Stimulated activated naive CD8-positive, alpha-beta T cell treated with anti-CD3 and anti-CD28 coated beads, Interleukin-15, Interleukin-2, amounts not matched to agents 100 U/mL and 50 U/mL, for 24 hours (primary cell): ENCODE measurements at regions not wholly inside any gene's neighbourhood (a gene's known extent, or its start where the extent isn't known, plus 50 kb on each side); places are given as distances from the start of the nearest gene placed in this dataset.
"Not testable (repeated sequence)": the region's sequence is repeated elsewhere in the genome, so short reads cannot be mapped to it uniquely, and the experiment has no call there.

Experiments
- ATAC-seq: fragments of 150-1000 bp; cut with Tn5 transposase; one replicate; pipeline ENCODE4 v1.10.0; 2021
- DNase-seq: peaks from one replicate; pipeline ENCODE4 v3.0.0; 2021

DNA sequence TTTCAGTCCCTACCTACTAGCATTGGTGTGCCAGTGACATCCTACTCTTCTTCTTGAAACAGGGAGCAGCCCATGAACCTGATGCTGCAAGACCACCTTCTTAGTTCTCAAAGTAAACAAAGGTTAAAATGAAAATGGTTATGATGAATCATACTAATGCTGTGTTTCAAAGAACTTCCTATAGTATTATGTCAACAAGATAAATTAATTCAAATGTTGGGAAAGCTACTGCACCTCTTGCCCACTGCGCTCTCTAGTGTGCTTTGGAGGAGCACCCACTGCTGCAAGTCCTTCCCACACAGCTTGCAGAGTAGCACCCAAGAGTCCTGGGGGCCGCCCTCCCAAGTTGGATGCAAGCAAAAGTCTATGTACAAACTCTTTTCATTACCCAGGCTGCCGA is 81.1 kb downstream of the CD200R1L start:
- ATAC-seq (no peak), DNase-seq (no peak)

DNA sequence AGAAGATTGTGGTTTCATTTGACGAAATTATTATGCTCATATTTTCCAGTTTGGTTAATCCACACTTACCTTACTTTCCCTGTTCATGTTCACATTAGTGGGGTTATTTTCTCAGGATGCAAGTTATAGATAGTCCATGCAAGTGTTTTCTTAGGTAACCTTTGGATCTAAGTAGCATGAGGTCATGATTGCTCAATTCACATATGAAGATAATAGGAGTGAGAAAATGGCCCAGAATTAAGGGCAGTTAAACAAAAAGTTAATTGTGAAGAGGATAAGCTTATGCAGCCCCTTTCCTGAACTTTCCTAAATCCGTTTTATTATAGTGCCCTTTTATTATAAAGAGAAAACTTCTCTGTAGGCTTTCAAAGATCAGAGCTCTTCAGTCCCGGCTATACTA is 83.4 kb downstream of the CD200R1L start:
- DNase-seq (no peak), ATAC-seq (no peak)

DNA sequence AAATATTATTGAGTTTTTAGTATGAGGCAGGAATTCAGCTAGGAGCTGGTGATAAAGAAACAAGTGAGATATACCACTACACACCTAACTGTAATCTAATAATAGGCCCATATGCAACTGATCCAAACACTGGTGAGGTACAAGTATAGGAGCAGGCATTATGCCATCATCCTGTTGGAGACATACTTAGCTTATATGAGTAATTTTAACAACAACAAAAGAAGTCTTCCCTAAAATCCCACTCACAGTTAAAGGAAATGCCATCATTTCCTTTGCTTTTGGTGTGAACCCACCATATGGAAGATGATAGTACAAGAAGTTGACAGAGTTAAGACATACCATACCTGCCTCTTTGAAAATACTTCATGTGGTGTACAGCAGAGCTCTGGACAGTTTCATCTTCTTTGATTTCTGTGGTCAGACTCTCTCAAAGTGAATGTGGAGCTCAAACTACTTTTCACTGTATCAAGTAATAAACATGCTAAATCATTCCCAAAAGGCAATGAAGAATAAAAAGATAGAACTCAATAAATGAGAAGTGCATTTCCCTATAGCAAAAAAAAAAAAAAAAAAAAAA is 85.5 kb downstream of the CD200R1L start:
- DNase-seq, result no peak

DNA sequence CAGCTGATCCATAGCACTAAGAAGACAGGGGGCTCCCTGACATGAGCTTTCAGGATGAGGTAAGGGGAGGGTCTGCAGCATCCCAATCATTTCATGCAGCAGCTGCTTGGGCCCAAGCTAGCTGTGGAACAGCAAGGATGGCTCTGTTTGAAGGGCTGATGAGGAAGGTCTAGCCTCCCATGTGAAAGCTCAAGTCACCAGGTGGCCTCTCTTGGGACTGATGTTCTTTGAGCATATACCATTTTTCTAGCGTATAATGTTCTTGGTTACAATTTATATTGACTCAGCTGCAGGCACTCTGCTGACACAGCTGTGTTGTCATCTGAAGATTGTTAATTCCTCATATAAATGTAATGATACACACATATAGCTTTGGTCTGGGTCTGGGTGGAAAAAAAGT is 87.0 kb downstream of the CD200R1L start:
- DNase-seq, result no peak
- no peak for ATAC-seq

More for the DNA sequence above, 85.5 kb downstream of the CD200R1L start:
- no peak for ATAC-seq

DNA sequence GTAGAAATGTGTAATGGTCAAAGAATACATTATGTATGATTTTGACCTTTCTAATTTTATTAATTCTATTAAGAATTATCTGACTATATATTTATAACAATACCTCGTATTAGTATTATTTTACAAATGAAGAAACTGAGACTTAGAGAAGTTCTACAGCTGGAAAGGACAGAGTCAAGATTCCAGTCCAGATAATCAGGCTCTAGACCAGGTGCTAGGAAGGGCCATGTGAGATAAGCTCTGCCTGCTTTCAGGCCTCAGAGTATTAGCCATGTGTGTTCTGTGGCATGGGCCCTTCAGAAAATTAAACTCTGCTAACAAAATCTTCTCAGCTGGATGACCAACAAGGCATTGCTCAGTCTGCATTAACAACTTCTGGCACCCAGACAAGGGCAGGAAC is 87.5 kb downstream of the CD200R1L start:
- no peak for DNase-seq
- no peak for ATAC-seq

DNA sequence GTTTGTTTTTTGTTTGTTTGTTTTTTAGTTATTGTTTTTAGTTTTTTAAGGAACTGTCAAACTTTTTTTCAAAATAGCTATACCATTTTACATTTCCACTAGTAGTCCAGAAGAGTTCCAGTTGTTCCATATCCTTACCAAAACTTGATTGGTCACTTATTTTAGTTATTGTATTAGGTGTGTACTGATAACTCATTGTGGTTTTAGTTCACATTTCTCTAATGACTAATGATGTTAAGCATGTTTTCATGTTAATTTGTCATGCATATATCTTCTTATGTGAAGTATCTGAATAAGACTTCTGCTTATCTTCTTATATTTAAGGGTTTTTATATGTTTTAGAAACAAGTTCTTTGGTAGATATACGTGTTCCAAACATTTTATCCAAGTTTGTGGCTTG is 89.5 kb downstream of the CD200R1L start:
- no peak for DNase-seq
- no peak for ATAC-seq

DNA sequence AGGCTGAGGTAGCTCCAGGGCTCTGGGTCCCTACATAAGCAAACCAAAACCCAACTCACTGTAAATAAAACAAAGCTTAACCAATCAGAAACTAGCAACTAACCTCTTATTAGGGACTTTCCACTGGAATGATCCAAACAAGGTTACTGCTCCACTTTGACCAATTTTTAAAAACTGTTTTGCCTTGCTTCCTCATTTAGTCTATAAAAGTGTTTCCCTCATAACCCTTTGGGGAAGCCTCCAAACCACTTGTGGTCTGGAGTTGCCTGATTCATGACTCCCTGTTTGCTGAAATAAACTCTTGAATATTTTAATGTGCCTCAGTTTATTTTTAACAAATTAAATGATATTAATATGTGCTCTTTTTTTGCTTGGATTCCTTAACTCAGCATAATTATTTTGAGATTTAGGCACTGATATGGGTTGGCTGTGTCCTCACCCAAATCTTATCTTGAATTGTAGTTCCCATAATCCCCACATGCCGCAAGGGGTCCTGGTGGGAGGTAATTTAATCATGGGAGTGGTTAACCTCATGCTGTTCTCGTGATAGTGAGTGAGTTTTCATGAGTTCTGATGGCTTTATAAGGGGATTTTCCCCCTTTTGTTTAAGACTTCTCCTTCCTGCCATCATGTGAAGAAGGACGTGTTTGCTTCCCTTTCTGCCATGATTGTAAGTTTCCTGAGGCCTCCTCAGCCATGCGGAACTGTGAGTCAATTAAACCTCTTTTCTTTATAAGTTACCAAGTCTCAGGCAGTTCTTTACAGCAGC is 90.6 kb downstream of the CD200R1L start:
- ATAC-seq, result no peak
- no peak for DNase-seq

DNA sequence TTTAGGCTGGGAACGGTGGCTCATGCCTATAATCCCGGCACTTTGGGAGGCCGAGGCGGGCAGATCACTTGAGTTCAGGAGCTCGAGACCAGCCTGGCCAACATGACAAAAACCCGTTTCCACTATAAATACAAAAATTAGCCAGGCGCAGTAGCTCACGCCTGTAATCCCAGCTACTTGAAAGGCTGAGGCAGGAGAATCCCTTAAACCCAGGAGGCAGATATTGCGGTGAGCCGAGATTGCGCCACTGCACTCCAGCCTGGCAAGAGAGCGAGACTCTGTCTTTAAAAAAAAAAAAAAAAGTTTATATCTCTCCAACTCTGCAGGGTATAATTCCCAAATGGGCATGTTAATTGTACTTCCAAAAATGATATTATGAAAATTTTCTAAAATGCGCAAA is 91.6 kb downstream of the CD200R1L start:
- not testable (repeated sequence) for DNase-seq

DNA sequence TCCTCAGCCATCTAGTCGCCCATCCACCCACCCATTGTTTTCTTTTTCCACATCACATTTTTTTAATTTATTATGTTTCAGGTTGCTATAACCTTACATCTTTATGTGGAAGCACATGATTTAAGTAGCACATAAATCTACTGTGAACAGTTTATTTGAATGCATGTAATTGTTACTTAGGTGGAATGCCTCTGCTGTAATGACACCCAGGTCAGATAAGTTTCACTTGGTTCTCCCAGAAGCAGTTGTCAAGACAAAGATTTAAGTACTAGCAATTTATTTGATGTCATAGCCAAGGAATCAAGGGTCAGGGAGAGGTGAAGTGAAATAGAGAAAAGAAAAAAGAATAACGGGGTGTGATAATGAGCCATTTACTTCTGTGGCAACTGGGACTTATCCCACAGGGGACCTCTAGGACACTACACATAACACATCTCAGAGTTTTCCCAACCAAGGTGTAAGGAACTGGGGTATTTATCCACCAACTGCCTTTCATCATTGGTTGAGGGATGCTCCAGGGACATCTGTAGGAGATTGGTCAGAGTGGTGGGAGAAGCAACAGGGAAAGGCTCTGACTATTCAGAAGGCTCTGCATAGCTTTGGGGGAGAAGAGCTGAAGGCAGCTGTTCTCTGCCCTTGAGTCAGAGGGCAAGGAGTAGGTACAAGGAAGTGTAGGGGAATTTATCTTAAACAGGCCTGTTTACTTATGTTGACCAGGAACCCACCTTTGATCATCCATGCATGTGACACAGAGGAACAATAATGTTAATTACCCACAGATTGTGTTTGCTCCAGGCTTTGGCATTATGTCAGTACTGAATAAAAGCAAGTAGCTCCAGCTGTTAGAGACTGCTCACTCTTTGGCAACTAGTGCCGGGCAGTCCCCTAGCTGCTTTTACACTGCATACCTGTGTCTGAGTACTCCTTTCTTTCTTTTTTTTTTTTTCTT is 94.8 kb downstream of the CD200R1L start:
- no peak for DNase-seq
- no peak for ATAC-seq

More for the DNA sequence above, 91.6 kb downstream of the CD200R1L start:
- ATAC-seq, result not testable (repeated sequence)

DNA sequence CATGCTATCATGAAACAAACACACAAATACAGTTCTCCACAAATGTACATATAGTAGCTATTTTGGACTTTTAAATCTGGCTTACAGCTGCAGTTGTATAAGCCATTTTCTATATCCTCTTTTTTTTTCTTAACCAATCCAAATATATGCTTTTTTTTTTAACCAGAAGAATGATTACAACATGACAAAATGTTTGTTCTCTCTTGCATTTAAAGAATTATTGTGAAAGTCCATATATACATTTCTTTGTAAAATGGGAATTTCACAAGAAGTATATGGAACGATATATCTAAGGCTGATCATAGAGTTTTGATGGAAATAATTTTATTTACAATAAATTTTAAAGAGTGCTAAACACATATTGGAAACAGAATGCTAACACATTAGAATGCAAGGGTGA is 95.6 kb downstream of the CD200R1L start:
- ATAC-seq (no peak), DNase-seq (no peak)

DNA sequence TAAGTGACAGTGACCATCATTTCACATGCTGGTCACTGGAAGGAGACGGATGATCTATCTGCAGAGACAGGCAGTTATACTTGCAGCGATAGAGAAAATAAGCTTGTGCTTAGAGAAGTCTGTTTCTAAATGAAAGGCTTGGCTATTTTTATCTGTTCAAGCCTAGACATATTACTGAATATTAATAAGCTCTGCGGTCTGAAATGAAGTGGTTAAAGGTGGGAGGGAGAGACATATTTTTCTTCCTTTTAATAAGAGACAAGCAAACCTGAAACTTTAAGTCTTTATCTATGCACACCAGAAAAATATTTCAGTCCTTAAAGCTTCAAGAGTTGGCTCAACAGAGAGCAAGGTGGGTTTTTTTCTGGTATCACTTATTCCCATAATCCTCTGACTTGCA is 99.0 kb downstream of the CD200R1L start:
- DNase-seq (no peak), ATAC-seq (no peak)

DNA sequence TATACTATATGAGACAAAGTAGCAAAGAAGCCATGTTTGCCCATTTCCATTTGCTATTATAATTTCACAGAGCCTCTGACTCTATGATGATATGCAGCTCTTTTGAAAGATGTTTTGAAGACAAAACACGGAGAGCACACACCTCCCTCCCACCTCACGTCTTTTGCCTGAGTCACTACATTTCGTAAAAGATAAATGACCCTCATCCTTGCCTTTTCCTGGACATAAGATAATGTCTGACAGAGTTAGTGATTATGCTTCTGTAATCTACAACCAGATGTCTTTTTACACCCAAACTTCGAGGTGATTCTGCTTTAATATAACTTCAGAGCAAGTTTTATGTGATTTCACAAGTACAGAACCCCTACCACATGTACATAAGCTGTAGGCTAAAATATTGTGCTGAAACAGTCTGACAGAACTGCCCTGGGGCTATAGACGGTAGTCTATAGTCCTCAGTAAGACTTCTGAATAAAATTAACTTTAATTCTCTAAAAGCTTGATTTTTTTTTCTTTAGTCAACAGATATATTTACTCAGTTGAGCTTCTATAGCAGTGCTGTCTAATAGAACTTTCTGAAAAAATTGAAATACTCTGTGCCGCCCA is 99.9 kb downstream of the CD200R1L start:
- no peak for DNase-seq

DNA sequence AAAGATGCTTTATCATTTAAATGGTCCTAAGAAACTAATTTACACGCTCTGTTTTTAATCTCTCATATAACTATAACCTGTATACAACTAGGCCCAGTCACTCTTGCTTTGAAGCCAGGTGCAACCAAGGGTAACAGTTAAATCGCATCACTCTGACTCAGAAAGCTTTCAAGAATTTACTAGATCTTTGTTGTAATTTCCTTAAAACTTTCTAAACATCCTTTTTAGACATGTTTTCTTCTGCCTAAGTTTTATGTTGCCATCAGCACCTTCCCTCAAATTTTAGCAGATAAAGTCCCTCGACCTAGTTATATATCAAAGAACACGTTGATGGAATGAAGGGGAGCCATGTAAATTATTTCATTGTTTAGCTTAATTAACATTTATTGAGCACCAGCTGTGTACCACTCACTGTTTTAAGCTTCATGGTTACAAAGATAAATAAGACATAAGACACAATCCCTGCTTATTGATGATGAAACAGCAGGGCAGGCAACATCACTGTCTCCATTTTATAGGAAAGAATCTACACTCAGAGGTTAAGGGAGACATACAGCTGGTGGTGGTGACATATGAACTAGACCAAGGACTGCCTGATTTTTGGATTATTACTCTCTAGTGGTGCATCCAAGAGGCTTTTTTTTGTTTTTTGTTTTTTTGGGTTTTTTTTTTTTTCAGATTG is 101.0 kb downstream of the CD200R1L start:
- ATAC-seq (no peak), DNase-seq (no peak)

More for the DNA sequence above, 99.9 kb downstream of the CD200R1L start:
- ATAC-seq, result no peak

DNA sequence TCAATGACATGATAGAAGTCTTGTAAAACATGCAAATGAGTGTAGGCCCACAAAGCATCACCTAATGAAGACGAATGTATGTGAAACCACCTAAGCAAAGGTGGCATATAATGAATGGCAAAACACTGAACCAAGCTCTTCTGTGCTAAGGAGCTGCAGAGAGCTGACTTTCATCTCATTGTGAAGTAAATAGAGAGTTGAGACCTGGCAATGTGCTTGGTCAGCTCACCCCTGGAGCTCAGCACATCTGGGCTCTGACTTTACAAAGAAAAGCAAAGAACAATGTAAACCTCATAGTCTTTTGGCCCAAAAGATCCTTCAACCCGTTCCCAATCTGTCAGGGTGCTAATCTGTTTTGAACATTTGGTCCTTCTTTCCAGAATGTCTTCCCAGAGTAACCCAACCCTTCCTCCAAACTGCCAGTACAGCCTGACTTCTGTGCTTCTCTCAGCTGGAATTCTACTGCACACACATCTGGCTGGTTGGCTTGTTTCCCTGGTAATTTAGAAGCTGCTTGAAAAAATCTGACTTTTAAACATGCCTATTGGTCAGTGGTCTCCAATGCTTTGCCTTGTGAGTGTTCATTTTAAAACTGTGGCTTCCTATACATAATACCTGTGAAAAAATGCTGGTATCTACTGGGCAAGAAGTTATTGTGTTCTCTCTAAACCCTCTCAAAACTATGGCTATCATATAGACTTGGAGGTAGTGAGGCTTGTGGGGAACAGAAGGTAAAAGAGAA is 101.7 kb downstream of the CD200R1L start:
- ATAC-seq (no peak), DNase-seq (no peak)

DNA sequence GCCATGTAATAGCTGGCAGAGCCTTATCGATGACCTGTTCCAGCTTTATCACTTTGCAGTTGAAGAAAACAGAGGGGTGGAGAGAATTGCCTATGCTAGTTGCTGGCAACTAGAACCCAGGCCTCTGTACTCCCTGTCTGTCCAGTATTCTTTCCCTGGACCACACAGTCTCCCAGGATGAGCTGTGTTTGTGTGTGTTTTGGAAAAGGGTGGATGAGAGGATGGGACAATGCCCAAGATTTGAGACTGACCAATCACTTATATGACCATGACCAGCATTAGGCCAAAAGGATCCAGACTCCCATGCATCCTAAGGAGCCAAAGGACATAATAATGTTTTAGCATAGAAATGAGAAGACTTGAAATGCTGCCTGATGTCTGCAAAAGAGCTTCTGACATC is 102.6 kb downstream of the CD200R1L start:
- no peak for DNase-seq
- no peak for ATAC-seq

DNA sequence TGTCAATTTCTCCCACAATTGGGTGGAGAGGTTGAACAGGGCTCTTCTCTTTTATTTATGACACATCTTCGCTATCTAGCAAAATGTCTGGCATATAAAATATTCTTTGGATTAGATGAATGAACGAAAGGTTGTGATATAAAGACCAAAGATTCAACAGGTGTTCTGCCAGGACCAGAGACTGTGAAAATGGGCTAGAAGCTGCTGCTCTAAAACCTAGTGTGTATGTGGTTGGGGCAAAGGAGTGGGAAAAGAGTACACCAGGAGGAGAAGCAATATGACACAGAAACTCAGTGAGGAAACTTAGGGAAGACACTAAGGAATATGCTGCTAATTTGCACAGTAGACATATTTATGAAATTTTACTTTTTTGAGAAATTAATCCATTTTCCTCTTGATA is 102.0 kb upstream of the CCDC80 start:
- DNase-seq (no peak), ATAC-seq (no peak)

DNA sequence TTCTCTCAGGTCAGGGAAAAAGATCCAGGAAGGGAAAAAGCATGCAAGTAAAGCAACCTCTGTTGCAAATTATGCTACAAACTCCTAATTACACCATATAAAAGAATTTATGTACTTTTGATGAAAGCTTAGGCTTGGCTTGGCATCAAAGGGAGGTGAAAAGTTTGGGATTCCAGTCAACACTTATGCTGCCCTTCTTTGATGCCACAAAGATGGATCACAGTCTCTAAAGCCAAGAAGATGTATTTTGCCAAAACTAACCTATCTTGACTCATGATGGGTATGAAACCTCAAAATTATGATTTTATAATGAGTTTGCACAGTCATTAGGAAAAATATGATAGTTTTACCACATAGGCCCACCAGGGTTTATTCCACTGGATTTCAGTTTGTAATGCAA is 101.0 kb upstream of the CCDC80 start:
- DNase-seq, result no peak
- ATAC-seq, result no peak

DNA sequence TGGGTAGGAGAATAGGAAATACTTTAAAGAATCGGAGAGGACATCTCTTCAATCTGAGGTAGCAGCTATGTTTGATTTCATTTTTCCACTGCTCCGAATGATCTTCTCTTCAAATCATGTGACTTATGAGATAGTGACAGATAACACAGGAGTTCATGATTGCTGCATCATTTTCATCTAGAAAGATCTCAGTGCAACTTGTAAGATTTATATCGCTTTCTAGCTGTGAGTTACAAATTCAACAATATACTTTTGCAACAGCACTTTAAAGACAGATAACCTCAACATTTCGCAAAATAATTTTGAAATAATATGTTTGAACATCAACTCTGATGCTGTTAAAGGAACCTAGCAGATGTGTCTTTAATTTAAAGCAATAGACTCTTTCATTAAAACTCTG is 99.9 kb upstream of the CCDC80 start:
- no peak for DNase-seq
- ATAC-seq, result no peak

DNA sequence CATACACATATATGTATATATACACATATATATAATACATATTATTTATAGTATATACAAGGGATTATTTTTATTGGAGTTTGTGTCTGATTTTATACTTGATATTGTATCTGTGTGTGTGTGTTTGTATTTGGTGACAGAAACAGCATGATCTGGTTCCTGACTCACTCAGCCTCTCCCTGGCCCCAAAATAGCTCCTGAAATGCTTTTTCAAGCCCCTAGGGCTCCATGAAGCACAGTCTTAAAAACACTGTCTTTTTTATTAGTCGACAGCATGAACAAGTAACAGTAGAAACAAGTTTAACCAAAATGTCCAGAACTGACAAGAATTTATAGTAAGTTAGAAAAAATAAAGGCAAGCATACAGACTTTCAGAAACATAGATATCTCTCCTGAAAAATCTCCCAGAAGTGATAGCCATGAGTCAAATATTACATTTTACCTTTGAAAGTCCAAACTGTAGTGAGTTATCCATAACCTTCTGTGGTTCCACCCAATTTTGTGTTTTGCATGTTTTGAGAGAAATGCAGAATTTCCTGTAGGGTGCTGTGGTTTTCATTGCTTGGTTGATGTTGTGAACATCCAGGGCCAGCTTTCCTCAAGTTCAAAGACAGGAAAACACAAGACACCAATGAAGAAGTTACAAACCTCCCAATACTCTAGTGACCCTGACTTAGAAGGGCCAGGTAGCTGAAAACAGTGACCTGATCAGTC is 98.5 kb upstream of the CCDC80 start:
- ATAC-seq (peak; percentile 34), DNase-seq (no peak)

DNA sequence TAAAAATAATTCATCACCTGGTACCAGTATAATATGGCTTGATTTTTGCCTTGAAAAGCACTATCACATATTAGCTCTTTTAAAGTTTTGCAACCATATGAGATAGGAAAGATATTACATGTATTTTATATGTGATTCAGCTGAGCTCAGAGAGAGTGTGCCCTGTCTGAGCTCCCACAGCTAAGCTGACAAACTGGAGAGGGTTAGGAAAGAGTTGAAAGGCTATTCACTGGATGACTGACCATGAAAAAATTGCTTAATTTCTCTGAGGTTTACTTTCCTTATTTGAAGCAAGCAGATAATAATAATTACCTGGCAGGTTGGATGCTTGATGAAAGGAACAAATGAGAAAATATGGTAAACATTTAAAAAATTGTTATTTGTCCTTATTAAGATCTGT is 97.4 kb upstream of the CCDC80 start:
- no peak for ATAC-seq
- DNase-seq, result no peak
